ENCODE measurements at regions not wholly inside any gene's neighbourhood (a gene's known extent, or its start where the extent isn't known, plus 50 kb on each side); places are given as distances from the start of the nearest gene placed in this dataset.

- no peak for DNase-seq
Measured at GRCh38 chr10:125392154-125392553, 231.8 kb upstream of the CTBP2 start.

GRCh38 chr10:125389648-125390047 lies 229.3 kb upstream of the CTBP2 start:
- DNase-seq: no peak

GRCh38 chr10:125379592-125379991 lies 219.2 kb upstream of the CTBP2 start:
- DNase-seq: no peak

- DNase-seq: no peak
Measured at GRCh38 chr10:125377368-125377767, 217.0 kb upstream of the CTBP2 start.

- DNase-seq: no peak
Measured at GRCh38 chr10:125375210-125375609, 214.8 kb upstream of the CTBP2 start.

GRCh38 chr10:125373546-125373945 lies 213.2 kb upstream of the CTBP2 start:
- DNase-seq: peak; percentile 9

GRCh38 chr10:125370578-125370977 lies 210.2 kb upstream of the CTBP2 start:
- DNase-seq: no peak

- DNase-seq: no peak
Measured at GRCh38 chr10:125369382-125370326, 209.3 kb upstream of the CTBP2 start.

- no peak for DNase-seq
Measured at GRCh38 chr10:125368146-125368545, 207.8 kb upstream of the CTBP2 start.

GRCh38 chr10:125363791-125364190 lies 203.4 kb upstream of the CTBP2 start:
- DNase-seq: no peak

- DNase-seq: no peak
Measured at GRCh38 chr10:125362950-125363349, 202.6 kb upstream of the CTBP2 start.

- no peak for DNase-seq
Measured at GRCh38 chr10:125359401-125359800, 199.0 kb upstream of the CTBP2 start.

GRCh38 chr10:125355657-125356056 lies 195.3 kb upstream of the CTBP2 start:
- no peak for DNase-seq

- no peak for DNase-seq
Measured at GRCh38 chr10:125350519-125350918, 190.2 kb upstream of the CTBP2 start.

- no peak for DNase-seq
Measured at GRCh38 chr10:125348536-125348935, 188.2 kb upstream of the CTBP2 start.

- no peak for DNase-seq
Measured at GRCh38 chr10:125344573-125345171, 184.3 kb upstream of the CTBP2 start.

GRCh38 chr10:125343983-125344382 lies 183.6 kb upstream of the CTBP2 start:
- DNase-seq: no peak

GRCh38 chr10:125343118-125343925 lies 183.0 kb upstream of the CTBP2 start:
- DNase-seq: peak; percentile 25

- DNase-seq: no peak
Measured at GRCh38 chr10:125341611-125342010, 181.2 kb upstream of the CTBP2 start.

- peak; percentile 17 for DNase-seq
Measured at GRCh38 chr10:125340903-125341302, 180.5 kb upstream of the CTBP2 start.

- DNase-seq: no peak
Measured at GRCh38 chr10:125337510-125337909, 177.1 kb upstream of the CTBP2 start.

GRCh38 chr10:125334545-125334944 lies 174.2 kb upstream of the CTBP2 start:
- DNase-seq: no peak

GRCh38 chr10:125333769-125334168 lies 173.4 kb upstream of the CTBP2 start:
- no peak for DNase-seq

GRCh38 chr10:125333209-125333591 lies 172.8 kb upstream of the CTBP2 start:
- no peak for DNase-seq

Data from inflammatory macrophage treated with lipopolysaccharide for 4 hours (primary cell).